H1 (cell line): ENCODE measurements at regions not wholly inside any gene's neighbourhood (a gene's known extent, or its start where the extent isn't known, plus 50 kb on each side); places are given as distances from the start of the nearest gene placed in this dataset.

Experiments
- ASH2L ChIP-seq: fragments of 200-600, 300-600 bp; sonication (generic); IDR thresholded peaks from one replicate; pipeline ENCODE4 v1.7.1; 2017; ENCODE audit warnings: low read length
- CBX8 ChIP-seq: fragments of 300-800, 300-1000 bp; sonication (generic); IDR thresholded peaks from 2 replicates; pipeline ENCODE4 v1.7.1; 2016; ENCODE audit warnings: low read depth, low read length, borderline replicate concordance
- JUND ChIP-seq: IDR thresholded peaks from 2 replicates; pipeline ENCODE4 v1.6.1; 2011; ENCODE audit warnings: mild to moderate bottlenecking, improper control_type of control experiment, low read length

- TF ChIP-seq CBX8: no peak
- no peak for TF ChIP-seq JUND
- TF ChIP-seq ASH2L: no peak
These were observed 71.0 kb upstream of the BMP2K start (continued) for GRCh38 chr4:78704981-78705683.
